Vagina (tissue), 2 donors: ENCODE measurements at regions not wholly inside any gene's neighbourhood (a gene's known extent, or its start where the extent isn't known, plus 50 kb on each side); places are given as distances from the start of the nearest gene placed in this dataset.
"Not testable (repeated sequence)": the region's sequence is repeated elsewhere in the genome, so short reads cannot be mapped to it uniquely, and the experiment has no call there.

Experiments used
- DNase-seq, 2 donors: peaks; one replicate each; pipeline ENCODE4 v3.0.0-alpha.2; 2017; ENCODE audit errors: extremely low spot score in 2 of 2
- H3K27ac ChIP-seq: fragments of 200-600 bp; sonication (generic); one replicate; pipeline ENCODE4 v1.5.1; 2019
- H3K27me3 ChIP-seq: fragments of 200-600 bp; sonication (generic); one replicate; pipeline ENCODE4 v1.5.1; 2019
- H3K36me3 ChIP-seq, 2 donors: fragments of 200-600 bp; sonication (generic); one replicate each; pipeline ENCODE4 v1.5.1; 2017 to 2019
- H3K4me1 ChIP-seq: fragments of 200-600 bp; sonication (generic); one replicate; pipeline ENCODE4 v1.5.1; 2019
- H3K4me3 ChIP-seq, 2 donors: fragments of 200-600 bp; sonication (generic); 1 replicate in 1 of 2; 2 replicates in 1 of 2; pipeline ENCODE4 v1.5.1; 2016 to 2019
- H3K9me3 ChIP-seq: fragments of 200-600 bp; sonication (generic); one replicate; pipeline ENCODE4 v1.5.1; 2019
- CTCF ChIP-seq, 3 experiments: fragments of 450-650 bp in 2 of 3; fragments of 200-600 bp in 1 of 3; sonication (generic) in 1 of 3; IDR thresholded peaks; one replicate each; pipeline ENCODE4 v1.5.1; 2017 to 2019; ENCODE audit warnings: antibody characterized with exemption in 3 of 3, mild to moderate bottlenecking in 2 of 3, moderate library complexity in 2 of 3
- POLR2A ChIP-seq, 2 donors: fragments of 450-650 bp; IDR thresholded peaks; one replicate each; pipeline ENCODE4 v1.6.1; 2017; ENCODE audit warnings: antibody characterized with exemption in 2 of 2, mild to moderate bottlenecking in 2 of 2, moderate library complexity in 2 of 2
- POLR2AphosphoS5 ChIP-seq, 2 donors: sonication (generic); formaldehyde crosslinking; IDR thresholded peaks; one replicate each; pipeline ENCODE4 v1.9.0; 2017; ENCODE audit warnings: antibody characterized with exemption in 2 of 2, mild to moderate bottlenecking in 2 of 2, low read depth in 1 of 2; ENCODE audit not compliant: insufficient read depth in 1 of 2
- intact Hi-C: fragments of 100-400 bp; cut with DNase I; formaldehyde crosslinking; loops from one replicate; pipeline ENCODE4 v1.15.1; 2023

- Histone ChIP-seq H3K36me3 (no peaks in the 10 kb centered on the region), H3K27ac (no peak overlapping the region), H3K4me3 (no peak overlapping the region), H3K27me3 (no peaks in the 10 kb centered on the region), H3K4me1 (no peaks in the 10 kb centered on the region), H3K9me3 (no peaks in the 10 kb centered on the region)
- no peak for TF ChIP-seq POLR2A (IDR thresholded peaks at IDR 0.05)
- TF ChIP-seq POLR2AphosphoS5 (IDR thresholded peaks at IDR 0.05; ENCODE audit: insufficient read depth in 1 of 2, low read depth in 1 of 2): no peak
- TF ChIP-seq CTCF (IDR thresholded peaks at IDR 0.05): no peak
- intact Hi-C loops: no loop called here
- no peak for DNase-seq
Measured at GRCh38 chr10:122780391-122780790, 65.3 kb downstream of the CUZD1 start.

GRCh38 chr10:122779924-122780323 is 65.7 kb downstream of the CUZD1 start:
- Histone ChIP-seq H3K4me1 (no peaks in the 10 kb centered on the region), H3K27ac (no peak overlapping the region), H3K27me3 (no peaks in the 10 kb centered on the region), H3K4me3 (no peak overlapping the region), H3K9me3 (no peaks in the 10 kb centered on the region), H3K36me3 (no peaks in the 10 kb centered on the region)
- DNase-seq: no peak
- no peak for TF ChIP-seq POLR2AphosphoS5 (IDR thresholded peaks at IDR 0.05; ENCODE audit: insufficient read depth in 1 of 2, low read depth in 1 of 2)
- intact Hi-C loops: no loop called here

- peak in 1 of 2 donors; percentile 56 for DNase-seq
- TF ChIP-seq POLR2AphosphoS5 (IDR thresholded peaks at IDR 0.05; ENCODE audit: insufficient read depth in 1 of 2, low read depth in 1 of 2): no peak
- TF ChIP-seq CTCF (IDR thresholded peaks at IDR 0.05): no peak
- H3K9me3 ChIP-seq: no peaks in the 10 kb centered on the region
- H3K27me3 ChIP-seq: no peaks in the 10 kb centered on the region
- H3K4me3 ChIP-seq: no peak overlapping the region
- H3K27ac ChIP-seq: no peak overlapping the region
- H3K36me3 ChIP-seq: no peaks in the 10 kb centered on the region
- H3K4me1 ChIP-seq: no peaks in the 10 kb centered on the region
- intact Hi-C loops: no loop called here
Measured at GRCh38 chr10:122777515-122778059, 68.1 kb downstream of the CUZD1 start.

- no peaks in the 10 kb centered on the region for H3K27me3 ChIP-seq
- H3K4me3 ChIP-seq: no peak overlapping the region
- no peak for DNase-seq
- TF ChIP-seq CTCF (IDR thresholded peaks at IDR 0.05) (no peak), POLR2A (IDR thresholded peaks at IDR 0.05) (no peak), POLR2AphosphoS5 (IDR thresholded peaks at IDR 0.05; ENCODE audit: insufficient read depth in 1 of 2, low read depth in 1 of 2) (no peak)
- H3K9me3 ChIP-seq: no peaks in the 10 kb centered on the region
- intact Hi-C loops: no loop called here
- H3K36me3 ChIP-seq: no peaks in the 10 kb centered on the region
- no peak overlapping the region for H3K27ac ChIP-seq
- no peaks in the 10 kb centered on the region for H3K4me1 ChIP-seq
Measured at GRCh38 chr10:122774231-122774630, 71.4 kb downstream of the CUZD1 start.

GRCh38 chr10:122771404-122771803 is 71.8 kb upstream of the C10orf120 start:
- H3K27me3 ChIP-seq, H3K36me3 ChIP-seq, intact Hi-C loops, H3K4me1 ChIP-seq, DNase-seq, H3K9me3 ChIP-seq, H3K4me3 ChIP-seq, H3K27ac ChIP-seq: not testable (repeated sequence)

GRCh38 chr10:122768389-122768745 is 68.7 kb upstream of the C10orf120 start:
- no peaks in the 10 kb centered on the region for H3K27me3 ChIP-seq
- H3K27ac ChIP-seq: no peak overlapping the region
- intact Hi-C loops: no loop called here
- H3K4me1 ChIP-seq: no peaks in the 10 kb centered on the region
- H3K9me3 ChIP-seq: no peaks in the 10 kb centered on the region
- no peak overlapping the region for H3K4me3 ChIP-seq
- H3K36me3 ChIP-seq: no peaks in the 10 kb centered on the region
- TF ChIP-seq POLR2A (IDR thresholded peaks at IDR 0.05) (no peak), CTCF (IDR thresholded peaks at IDR 0.05) (no peak), POLR2AphosphoS5 (IDR thresholded peaks at IDR 0.05; ENCODE audit: insufficient read depth in 1 of 2, low read depth in 1 of 2) (no peak)
- DNase-seq: no peak
